ENCODE measurements at regions not wholly inside any gene's neighbourhood (a gene's known extent, or its start where the extent isn't known, plus 50 kb on each side); places are given as distances from the start of the nearest gene placed in this dataset.

DNA sequence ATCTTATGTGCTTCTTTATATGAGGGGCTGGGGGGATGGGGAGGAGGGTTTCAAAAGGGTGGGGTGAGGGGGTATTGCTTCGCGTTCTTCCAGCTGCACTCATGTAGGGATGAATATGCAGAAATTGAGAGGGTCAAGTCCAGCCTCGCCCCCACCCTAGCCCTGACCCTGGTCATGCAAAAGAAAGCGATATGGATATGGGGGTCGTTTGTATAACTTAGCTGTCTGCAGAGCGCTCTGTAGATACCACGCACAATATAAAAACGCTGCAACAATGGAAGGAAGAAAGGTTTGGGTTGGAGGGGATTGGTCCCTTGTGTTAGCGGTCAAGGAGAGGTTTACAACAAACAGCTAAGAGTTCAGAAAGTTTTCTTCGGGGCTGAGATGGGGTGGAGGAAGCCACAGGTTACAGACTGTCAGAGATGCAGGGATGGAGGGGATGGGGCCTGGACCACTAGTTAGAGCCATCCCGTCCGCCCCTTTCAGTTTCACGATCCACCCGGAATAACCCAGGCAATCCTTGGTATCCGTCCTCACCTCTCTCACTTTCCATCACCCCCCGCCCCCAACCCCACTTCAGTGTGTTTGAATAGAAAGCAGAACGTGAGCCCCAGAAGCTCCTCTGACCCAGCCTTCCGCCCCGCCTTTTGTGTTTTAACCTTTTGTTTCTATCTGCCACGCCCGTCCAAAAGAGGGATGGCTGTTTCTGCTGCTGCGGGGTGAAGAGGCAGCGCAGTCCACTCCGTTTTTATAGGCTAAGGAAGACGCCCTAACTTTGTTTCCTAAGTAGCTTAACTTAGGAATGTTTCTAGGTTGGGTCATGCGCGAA lies 73.5 kb downstream of the SOX4 start:
- H3K9ac ChIP-seq = 0 out of 2 replicates have a peak overlapping the region, but pooled peaks have one; percentile 8

DNA sequence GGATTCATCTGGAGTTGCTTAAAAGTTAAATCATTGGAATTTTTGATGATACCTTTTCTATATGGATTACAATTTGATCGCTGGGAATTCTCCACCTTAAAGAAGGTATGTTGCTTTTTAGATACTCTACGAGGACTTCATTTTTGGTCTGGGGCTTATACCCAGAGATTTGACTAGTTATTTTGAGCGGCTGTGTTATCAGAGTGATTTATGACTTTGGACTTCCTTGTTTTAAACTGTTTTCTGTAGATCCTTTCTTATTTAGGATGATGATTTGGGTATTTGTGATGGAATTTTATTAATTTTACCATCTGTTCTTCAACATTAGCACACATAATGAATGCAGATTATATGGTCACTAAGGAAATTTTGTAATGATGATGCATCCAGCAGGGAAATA lies 75.2 kb downstream of the SOX4 start:
- Histone ChIP-seq H3K4me1 (peaks cover 31% of the 10 kb centered on the region), H3K9me3 (peaks cover 11% of the 10 kb centered on the region; the same call in 1 of the 2 replicates), H3K27me3 (peaks cover 66% of the 10 kb centered on the region), H3K4me2 (no peak overlapping the region), H3K36me3 (no peaks in the 10 kb centered on the region), H3K9ac (no peak overlapping the region), H3K4me3 (no peak overlapping the region), H4K20me1 (peaks cover 25% of the 10 kb centered on the region; the same call in 1 of the 2 replicates), H3K27ac (no peak overlapping the region)
- no peak for TF ChIP-seq Cebpa-rat (IDR thresholded peaks at IDR 0.05)

More for the DNA sequence above, 73.5 kb downstream of the SOX4 start:
- Histone ChIP-seq H4K20me1 (peaks cover 25% of the 10 kb centered on the region; the same call in 1 of the 2 replicates), H3K4me3 (peak overlapping the region; percentile 54; the same call in 1 of the 2 replicates), H3K9me3 (peaks cover 22% of the 10 kb centered on the region; the same call in 1 of the 2 replicates), H3K27me3 (peaks cover 82% of the 10 kb centered on the region), H3K4me1 (peaks cover 31% of the 10 kb centered on the region), H3K4me2 (peak overlapping the region; percentile 80), H3K27ac (no peak overlapping the region), H3K36me3 (no peaks in the 10 kb centered on the region)
- TF ChIP-seq Cebpa-rat (IDR thresholded peaks at IDR 0.05) = no peak

DNA sequence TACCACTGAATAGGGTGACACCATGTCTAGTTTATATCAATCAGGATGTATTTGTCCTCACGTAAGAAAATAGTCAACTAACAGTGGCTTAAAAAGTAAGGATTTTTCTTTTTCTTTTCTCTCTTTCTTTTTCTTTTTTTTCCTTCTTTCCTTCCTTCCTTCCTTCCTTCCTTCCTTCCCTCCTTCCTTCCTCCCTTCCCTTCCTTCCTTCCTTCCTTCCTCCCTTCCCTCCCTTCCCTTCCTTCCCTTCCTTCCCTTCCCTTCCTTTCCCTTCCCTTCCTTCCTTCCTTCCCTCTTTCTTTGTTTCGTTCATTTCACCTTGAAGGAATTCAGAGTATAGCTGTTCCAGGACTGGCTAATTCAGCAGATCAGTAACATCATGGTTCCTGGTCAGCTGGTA lies 83.2 kb downstream of the SOX4 start:
- peaks cover 3% of the 10 kb centered on the region; the same call in 1 of the 2 replicates for H3K9me3 ChIP-seq
- no peaks in the 10 kb centered on the region for H4K20me1 ChIP-seq
- no peak overlapping the region for H3K27ac ChIP-seq
- no peaks in the 10 kb centered on the region for H3K4me1 ChIP-seq
- TF ChIP-seq Cebpa-rat (IDR thresholded peaks at IDR 0.05) = no peak
- H3K4me2 ChIP-seq = no peak overlapping the region
- no peak overlapping the region for H3K4me3 ChIP-seq
- no peaks in the 10 kb centered on the region for H3K36me3 ChIP-seq
- H3K9ac ChIP-seq = no peak overlapping the region
- H3K27me3 ChIP-seq = no peaks in the 10 kb centered on the region

DNA sequence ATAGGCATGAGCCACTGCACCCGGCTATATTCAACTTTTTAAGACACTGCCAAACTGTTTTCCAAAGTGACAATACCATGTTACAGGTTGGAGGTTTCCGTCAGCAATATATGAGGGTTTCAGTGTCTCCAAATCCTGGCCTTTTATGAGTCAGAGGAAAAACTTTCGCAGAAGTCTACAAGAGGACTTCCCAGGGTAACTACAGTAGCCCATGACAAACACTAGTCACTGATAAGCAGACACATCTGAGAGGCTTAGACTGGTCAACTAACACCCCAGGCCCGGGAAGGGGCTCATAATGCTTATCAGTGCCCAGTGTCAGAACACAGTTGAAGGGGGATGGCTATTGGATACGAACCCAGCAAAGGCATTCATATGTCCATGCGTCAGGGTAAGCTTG lies 85.4 kb downstream of the SOX4 start:
- Histone ChIP-seq H3K27me3 (no peaks in the 10 kb centered on the region), H3K36me3 (no peaks in the 10 kb centered on the region), H3K4me1 (no peaks in the 10 kb centered on the region), H3K27ac (no peak overlapping the region), H4K20me1 (no peaks in the 10 kb centered on the region), H3K9me3 (peaks cover 3% of the 10 kb centered on the region; the same call in 1 of the 2 replicates), H3K9ac (no peak overlapping the region), H3K4me3 (no peak overlapping the region), H3K4me2 (no peak overlapping the region)
- TF ChIP-seq Cebpa-rat (IDR thresholded peaks at IDR 0.05) = no peak

DNA sequence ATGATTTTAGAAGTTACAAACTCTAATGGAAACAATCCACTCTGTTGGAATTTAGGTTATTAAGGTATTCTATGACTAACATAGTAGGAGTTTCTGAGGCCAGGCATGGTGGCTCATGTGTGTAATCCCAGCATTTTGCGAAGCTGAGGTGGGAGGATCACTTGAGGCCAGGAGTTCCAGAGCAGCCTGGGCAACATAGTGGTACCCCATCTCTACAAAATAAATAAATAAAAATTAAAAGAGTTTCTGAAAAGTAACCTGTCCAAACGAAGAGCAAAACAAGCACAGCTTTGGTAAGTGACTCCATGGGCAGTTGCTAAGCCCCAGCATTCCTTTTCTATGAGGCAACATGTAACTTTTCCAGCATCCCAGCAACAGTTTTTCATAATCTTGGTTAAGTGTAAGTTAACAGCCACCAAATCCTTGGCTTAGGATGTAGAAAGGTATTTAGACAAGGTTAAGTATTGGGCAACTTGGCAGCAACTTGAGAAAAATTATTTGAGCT lies 86.3 kb downstream of the SOX4 start:
- Histone ChIP-seq H3K4me2 (no peak overlapping the region), H3K4me1 (no peaks in the 10 kb centered on the region), H3K27me3 (no peaks in the 10 kb centered on the region), H3K9ac (no peak overlapping the region), H3K4me3 (no peak overlapping the region), H3K9me3 (no peaks in the 10 kb centered on the region; the same call in 1 of the 2 replicates), H3K36me3 (no peaks in the 10 kb centered on the region), H4K20me1 (no peaks in the 10 kb centered on the region), H3K27ac (no peak overlapping the region)
- no peak for TF ChIP-seq Cebpa-rat (IDR thresholded peaks at IDR 0.05)

DNA sequence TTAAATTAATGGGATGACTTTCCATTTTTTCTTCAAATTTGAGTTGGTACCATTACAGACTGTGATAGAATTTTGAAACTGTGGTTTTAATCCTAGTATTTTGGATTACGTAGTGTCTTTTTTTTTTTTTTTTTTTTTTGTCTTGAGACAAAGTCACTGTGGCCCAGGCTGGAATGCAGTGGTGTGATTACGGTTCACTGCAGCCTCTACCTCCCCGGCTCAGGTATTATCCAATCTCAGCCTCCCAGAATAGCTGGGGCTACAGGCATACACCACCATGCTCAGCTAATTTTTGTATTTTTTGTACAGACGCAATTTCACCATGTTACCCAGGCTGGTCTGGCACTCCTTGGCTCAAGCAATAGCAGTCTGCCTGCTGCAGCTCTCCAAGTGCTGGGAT lies 87.1 kb downstream of the SOX4 start:
- Histone ChIP-seq H4K20me1 (no peaks in the 10 kb centered on the region), H3K4me2 (no peak overlapping the region), H3K27ac (no peak overlapping the region)

DNA sequence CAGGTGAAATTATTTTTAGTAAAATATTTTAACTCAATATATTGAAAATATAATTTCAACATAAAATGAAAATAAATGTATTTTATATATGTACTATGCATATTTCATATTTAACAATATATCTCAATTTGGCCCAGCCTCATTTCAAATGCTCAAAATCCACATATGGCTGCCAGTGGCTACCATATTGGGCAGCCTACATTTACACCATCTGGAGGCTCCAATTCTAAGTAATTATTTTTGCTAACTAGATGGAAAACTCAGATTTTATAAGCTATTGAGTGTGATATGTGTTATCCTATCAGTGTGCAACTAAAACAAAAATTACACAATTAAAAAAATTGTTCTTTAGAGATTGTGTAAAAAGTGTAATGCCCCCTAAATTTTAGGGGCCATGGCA lies 96.9 kb downstream of the SOX4 start:
- no peaks in the 10 kb centered on the region for H3K36me3 ChIP-seq
- no peak for TF ChIP-seq Cebpa-rat (IDR thresholded peaks at IDR 0.05)
- H3K4me1 ChIP-seq = no peaks in the 10 kb centered on the region
- H3K4me3 ChIP-seq = no peak overlapping the region
- no peaks in the 10 kb centered on the region for H3K27me3 ChIP-seq
- no peak overlapping the region for H3K4me2 ChIP-seq
- H4K20me1 ChIP-seq = no peaks in the 10 kb centered on the region
- no peak overlapping the region for H3K27ac ChIP-seq
- H3K9ac ChIP-seq = no peak overlapping the region
- peaks cover 16% of the 10 kb centered on the region for H3K9me3 ChIP-seq

More for the DNA sequence above, 87.1 kb downstream of the SOX4 start:
- no peaks in the 10 kb centered on the region for H3K36me3 ChIP-seq
- no peak overlapping the region for H3K9ac ChIP-seq
- H3K27me3 ChIP-seq = no peaks in the 10 kb centered on the region
- no peaks in the 10 kb centered on the region for H3K4me1 ChIP-seq
- H3K4me3 ChIP-seq = no peak overlapping the region
- no peak for TF ChIP-seq Cebpa-rat (IDR thresholded peaks at IDR 0.05)
- H3K9me3 ChIP-seq = no peaks in the 10 kb centered on the region; the same call in 1 of the 2 replicates

GRCh38 chr6:21691685-21692346 lies 98.3 kb downstream of the SOX4 start:
- H3K4me1 ChIP-seq = no peaks in the 10 kb centered on the region
- no peak overlapping the region for H3K4me3 ChIP-seq
- H4K20me1 ChIP-seq = no peaks in the 10 kb centered on the region
- no peaks in the 10 kb centered on the region for H3K36me3 ChIP-seq
- H3K27ac ChIP-seq = no peak overlapping the region
- H3K4me2 ChIP-seq = no peak overlapping the region
- TF ChIP-seq Cebpa-rat (IDR thresholded peaks at IDR 0.05) = no peak
- peaks cover 16% of the 10 kb centered on the region for H3K9me3 ChIP-seq
- H3K27me3 ChIP-seq = no peaks in the 10 kb centered on the region
- H3K9ac ChIP-seq = no peak overlapping the region

GRCh38 chr6:21692721-21693120 lies 99.2 kb downstream of the SOX4 start:
- no peaks in the 10 kb centered on the region for H3K4me1 ChIP-seq

GRCh38 chr6:21694168-21694567 lies 100.6 kb downstream of the SOX4 start:
- no peaks in the 10 kb centered on the region for H4K20me1 ChIP-seq
- TF ChIP-seq Cebpa-rat (IDR thresholded peaks at IDR 0.05) = no peak
- H3K4me2 ChIP-seq = no peak overlapping the region

More at GRCh38 chr6:21692721-21693120, 99.2 kb downstream of the SOX4 start:
- Histone ChIP-seq H3K9ac (no peak overlapping the region), H3K27ac (no peak overlapping the region), H3K36me3 (no peaks in the 10 kb centered on the region), H4K20me1 (no peaks in the 10 kb centered on the region), H3K27me3 (no peaks in the 10 kb centered on the region), H3K9me3 (peaks cover 7% of the 10 kb centered on the region), H3K4me3 (no peak overlapping the region), H3K4me2 (no peak overlapping the region)
- no peak for TF ChIP-seq Cebpa-rat (IDR thresholded peaks at IDR 0.05)

More at GRCh38 chr6:21694168-21694567, 100.6 kb downstream of the SOX4 start:
- H3K27ac ChIP-seq = no peak overlapping the region
- no peak overlapping the region for H3K9ac ChIP-seq
- no peak overlapping the region for H3K4me3 ChIP-seq
- H3K36me3 ChIP-seq = no peaks in the 10 kb centered on the region
- H3K4me1 ChIP-seq = no peaks in the 10 kb centered on the region
- H3K27me3 ChIP-seq = no peaks in the 10 kb centered on the region
- no peaks in the 10 kb centered on the region for H3K9me3 ChIP-seq

Data from BLaER1 (cell line).